Fibroblast of skin of scalp (primary cell): ENCODE measurements at regions not wholly inside any gene's neighbourhood (a gene's known extent, or its start where the extent isn't known, plus 50 kb on each side); places are given as distances from the start of the nearest gene placed in this dataset.

Experiments
- DNase-seq: peaks from one replicate; pipeline ENCODE4 v3.0.0-alpha.2; 2013

DNA sequence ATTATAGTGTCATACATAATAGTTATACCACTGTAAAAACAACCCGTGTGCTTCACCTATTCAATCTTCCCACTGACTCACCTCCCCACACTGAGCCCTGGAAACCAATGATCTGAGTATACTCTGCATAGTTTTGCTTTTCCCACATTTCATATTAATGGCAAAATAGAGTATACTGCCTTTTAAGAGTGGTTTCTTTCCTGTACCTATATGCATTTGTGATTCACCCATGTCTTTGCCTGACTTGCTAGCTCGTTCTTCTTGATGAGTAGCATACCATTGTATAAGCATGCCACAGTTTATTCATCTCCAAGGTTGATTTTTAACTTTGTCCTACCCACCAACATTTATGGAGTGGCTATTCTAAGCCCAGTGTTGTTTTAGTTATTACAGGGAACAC, 686.4 kb downstream of the PLCL1 start:
- DNase-seq = no peak

DNA sequence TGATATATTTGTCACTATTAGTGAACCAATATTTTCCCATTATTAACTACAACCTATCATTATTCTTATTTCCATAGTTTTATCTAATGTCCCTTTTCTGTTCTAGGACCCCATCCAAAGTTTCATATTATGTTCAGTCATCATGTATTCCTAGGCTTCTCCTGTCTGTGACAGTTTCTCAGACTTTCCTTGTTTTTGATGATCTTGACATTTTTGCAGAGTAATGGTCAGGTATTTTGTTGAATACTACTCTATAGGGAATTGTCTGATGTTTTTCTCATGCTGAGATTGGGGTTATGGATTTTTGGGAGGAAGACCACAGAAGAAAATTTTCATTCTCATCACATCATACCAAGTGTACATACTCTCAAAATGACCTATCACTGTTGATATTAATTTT, 684.6 kb downstream of the PLCL1 start:
- no peak for DNase-seq

DNA sequence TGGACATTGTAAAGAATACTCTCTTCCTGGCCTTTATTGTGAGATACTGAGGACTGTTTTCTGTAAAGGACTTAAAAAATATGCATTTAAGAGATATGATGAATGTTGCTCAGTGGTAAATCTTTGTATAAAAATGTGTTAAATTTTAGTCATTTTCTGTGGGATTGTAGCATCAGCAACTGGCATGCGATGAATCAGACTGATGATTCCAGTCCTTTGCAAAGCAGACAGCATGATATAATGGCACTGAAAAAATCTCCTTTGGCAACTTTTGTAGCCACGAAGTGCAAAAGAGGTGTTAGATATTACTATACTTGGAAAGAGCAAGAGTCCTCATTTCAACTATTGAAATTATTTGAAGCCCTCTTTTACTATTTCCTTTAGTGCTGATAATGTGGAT, 678.7 kb downstream of the PLCL1 start:
- DNase-seq = peak; percentile 67

DNA sequence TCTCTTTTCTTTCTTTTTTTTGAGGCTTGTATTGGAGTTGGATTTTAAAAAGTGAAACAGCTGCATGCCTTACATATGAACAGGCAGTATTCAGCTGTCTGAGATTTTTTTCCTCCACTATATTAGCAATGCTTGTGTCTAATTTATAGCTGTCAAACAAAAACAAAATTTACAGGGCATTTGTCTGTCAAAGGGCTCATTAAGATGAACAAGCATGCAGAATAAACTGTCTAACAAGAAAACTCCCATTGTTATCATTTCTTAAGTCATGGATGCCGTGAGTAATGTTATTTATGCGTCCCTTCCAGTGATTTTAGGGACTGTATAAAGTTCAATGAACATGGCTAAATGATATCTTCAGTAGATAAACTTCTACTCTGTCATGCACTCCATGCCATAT, 674.7 kb downstream of the PLCL1 start:
- peak; percentile 9 for DNase-seq

DNA sequence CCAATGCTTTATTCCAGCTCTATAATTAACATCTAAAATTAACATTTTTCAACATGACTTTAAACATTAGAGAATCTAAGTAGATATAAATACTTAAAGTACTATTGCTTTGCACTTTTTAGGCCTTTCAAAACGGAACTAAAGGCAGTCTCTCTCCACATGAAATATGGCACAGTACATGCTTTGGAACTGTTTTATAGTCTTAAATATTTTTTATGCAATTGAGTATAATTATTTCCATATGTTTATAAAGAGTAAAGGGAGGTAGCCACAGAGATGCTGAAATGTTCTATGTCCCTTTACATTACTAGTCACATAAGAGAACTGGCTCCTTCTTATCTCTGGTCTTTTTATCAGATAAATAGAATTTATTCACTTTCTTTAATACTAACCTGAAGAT, 674.0 kb downstream of the PLCL1 start:
- peak; percentile 7 for DNase-seq

DNA sequence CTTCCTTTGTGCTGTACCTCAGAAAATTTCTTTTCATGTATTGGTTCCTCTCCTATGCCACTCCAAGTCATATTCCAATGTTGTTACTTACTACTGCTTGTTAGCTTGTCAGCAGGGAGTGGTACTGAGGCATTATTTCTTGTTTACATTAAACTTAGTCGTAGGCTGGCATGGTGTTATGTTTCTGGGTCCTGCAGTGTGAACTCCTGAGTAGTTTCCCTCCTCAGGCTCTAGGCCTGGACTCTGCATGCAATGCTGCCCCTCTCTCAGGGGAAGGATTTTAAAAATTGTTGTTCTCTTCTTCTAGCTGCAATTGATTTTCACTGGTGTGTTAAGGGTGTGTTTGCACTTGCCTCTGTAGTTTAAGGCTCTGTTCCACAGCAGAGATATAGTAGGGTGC, 671.6 kb downstream of the PLCL1 start:
- no peak for DNase-seq

DNA sequence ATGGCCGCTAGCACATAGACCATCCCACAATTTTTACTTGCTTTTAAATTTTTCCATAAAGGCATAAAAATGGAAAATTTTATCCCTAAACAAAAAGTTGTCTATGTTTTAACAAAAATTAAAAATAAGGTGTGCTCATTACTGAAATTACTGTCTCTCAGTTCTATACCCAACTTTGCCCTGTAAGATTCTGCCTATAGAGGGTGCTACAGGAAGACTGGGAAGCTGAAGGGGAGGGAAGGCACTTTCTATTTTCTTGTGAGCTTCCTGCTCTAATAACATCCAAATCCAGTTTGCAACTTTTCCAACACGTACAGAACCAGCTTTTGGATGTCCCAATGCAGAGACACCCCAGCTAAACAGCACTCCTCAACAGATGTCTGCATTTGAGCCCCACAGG, 666.9 kb downstream of the PLCL1 start:
- DNase-seq = no peak

DNA sequence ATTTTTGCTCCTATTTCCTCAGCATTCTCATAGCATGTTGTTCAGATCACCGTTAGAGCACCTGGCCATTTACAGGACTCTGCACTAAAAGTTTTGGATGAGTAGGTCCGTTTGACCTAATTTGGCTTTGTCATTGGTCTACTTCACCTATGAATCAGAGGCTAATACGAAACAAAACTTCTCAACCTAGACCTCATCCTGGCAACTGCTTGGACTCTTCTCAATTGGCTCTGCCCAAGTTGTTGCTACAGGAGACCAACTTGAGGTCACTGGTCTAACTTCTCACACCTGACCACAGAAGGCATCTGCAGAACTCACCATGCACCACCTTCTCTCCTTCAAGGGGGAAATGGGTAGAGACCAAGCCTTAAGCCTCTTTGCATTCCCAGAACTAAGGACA, 663.7 kb downstream of the PLCL1 start:
- DNase-seq = no peak

DNA sequence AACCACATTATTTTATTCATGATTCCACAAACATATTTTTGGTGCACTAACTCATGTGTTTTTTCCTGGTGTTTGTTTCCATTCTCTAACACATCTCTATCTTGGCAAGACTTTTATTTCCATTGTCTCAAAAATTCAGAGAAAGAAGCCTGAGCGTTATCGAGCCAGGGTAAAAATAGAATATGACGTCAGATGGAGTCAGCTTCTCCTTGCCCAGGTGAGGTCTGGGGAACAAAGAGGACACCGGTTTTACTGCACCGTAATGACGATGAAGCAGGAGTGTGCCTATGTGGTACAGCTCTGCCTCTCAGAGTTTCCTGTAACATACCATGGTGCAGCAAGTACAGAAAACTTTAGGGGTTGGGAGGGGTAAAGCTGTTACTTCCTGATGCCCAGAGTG, 661.6 kb downstream of the PLCL1 start:
- no peak for DNase-seq

DNA sequence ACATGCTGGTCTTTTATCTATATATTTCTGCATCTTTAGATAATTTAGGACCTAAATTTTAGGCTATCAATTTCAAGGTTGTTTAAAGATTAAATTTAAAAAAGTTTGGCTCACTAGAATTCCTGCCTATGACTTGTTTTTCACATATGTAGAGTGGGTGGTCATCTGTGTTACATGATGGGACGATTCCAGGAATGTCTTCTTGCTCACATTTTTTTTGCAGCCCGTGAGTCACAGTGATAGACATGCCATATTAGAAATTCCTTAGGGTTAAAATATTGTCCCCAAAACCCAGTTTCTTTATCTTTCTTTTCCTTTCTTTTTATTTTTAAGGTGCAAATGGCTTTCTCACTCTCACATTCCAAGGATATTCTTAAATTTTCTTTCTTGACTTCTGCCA, 652.0 kb downstream of the PLCL1 start:
- peak; percentile 69 for DNase-seq

DNA sequence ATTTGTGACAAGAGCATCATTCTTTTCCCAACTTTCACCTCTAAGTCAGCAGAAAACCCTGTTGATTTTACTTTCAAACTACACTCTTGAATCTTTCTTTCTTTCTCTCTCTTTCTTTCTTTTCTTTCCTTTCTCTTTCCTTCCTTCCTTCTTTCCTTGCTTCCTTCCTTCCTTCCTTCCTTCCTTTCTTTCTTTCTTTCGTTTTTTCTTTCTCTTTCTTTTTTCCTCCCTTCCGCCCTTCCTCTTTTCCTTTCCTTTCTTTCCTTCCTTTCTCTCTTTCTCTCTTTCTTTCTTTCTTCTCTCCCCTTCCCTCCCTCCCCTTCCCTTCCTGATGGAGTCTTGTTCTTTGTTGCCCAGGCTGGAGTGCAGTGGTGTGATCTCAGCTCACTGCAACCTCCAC, 649.5 kb downstream of the PLCL1 start:
- DNase-seq = no peak

DNA sequence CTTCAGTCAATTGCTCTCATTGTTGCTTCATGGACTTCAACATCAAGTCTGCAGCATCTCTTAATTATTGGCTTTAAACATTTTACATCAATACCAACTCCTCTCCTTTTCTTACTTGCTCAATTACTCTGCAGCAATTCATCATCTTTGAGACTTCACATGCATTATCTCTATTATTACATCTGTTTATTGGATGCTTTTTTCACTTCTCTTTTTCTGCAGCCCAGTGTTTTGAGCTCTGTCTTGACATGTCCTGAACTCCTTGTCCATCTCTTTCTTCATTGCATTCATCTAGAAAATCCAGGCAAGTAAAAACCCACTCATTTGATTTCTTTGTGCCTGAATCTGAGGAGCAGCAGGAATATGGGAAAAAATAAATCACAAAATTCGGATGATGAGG, 647.9 kb downstream of the PLCL1 start:
- DNase-seq = no peak

DNA sequence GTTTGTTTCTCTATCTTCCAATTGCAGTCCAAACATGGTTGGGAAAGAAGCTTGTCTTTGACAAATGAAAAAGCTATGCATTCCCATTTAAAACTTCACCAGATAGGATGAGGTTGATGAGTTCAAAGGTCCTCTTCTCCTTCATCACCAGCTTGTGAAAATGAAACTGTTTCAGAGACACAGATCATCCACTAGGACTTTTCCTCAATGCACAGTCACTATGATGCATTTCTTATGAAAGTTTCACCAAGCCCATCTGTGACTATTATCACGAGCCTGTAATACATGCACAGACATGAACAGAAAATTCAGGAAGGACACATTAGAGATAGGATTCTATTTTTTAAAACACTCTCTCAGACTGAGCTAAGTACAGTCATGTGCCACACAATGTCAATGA, 644.4 kb downstream of the PLCL1 start:
- DNase-seq = no peak

DNA sequence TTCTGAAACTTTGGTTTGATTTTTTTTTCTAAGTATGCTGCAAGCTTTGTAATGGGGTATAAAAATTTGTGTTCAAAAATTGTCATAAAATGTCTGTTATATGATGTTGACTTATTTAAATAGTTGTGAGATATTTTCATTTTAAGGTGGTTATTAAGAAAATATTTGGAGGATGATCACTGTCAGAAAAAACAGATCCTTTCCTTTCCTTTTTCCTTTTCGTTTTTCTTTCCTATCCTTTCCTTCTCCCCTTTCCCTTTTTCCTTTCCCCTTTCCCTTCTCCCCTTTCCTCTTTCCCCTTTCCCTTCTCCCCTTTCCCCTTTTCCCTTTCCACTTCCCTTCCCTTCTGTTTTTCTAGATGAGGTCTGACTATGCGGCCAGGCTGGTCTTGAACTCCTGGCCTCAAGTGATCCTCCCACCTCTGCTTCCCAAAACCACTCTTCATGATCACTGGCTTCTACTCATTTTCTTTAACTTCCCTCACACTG, 640.5 kb downstream of the PLCL1 start:
- no peak for DNase-seq

DNA sequence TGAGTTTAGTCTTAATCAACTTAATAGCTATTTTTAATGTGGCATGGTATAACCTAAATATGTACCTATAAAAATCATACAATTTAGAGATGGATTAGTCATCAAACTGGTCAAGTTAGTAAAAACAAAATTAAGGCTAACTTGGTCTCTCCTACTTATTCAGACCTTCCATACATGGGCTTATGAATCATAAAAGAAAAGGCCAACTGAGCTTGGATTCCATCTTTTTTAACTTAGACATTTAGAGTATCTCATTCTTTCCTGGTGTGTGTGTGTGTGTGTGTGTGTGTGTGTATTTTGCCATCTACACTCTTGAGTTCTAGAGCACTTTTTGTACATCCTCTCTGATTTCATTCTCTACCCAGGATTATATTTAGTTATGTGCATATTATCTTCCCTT, 637.5 kb downstream of the PLCL1 start:
- peak; percentile 64 for DNase-seq

DNA sequence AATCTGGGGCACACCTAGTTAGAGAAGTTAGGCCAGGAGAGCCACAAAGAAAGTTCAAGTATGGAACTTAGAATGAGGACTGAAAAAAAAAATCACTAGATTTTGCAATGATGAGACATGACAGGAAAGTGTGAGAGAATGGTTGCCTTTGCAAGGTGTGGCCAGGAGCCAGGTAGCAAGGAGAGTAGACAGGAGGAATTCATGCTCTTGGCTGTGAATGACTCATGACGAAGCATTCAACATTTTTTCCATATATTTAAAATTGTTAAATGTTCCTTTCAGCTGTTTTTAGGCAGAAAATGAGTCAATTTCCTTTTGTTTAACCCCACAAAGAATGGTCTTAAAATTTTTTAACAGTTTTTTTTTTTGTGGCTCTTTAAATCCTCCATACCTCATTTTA, 636.9 kb downstream of the PLCL1 start:
- peak; percentile 33 for DNase-seq

DNA sequence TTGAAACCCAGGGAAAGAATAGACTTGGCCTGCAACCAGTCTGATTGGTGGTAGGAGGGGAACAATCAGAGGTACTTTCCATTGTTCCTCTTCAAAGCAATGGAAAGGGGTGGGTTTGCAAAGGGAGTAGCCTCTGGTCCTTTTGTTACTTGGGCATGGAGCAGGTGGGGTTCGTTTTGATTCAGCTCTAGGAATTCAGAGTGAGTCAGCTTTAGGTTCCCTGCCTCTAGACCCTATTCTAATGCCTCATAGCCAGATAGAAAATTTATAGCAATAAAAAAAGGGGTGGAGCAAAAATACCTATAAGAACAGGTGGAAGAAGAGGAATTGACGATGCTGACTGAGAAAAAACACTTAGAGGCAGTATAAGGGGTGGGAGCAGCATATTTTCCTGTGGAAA, 636.4 kb downstream of the PLCL1 start:
- DNase-seq = no peak

DNA sequence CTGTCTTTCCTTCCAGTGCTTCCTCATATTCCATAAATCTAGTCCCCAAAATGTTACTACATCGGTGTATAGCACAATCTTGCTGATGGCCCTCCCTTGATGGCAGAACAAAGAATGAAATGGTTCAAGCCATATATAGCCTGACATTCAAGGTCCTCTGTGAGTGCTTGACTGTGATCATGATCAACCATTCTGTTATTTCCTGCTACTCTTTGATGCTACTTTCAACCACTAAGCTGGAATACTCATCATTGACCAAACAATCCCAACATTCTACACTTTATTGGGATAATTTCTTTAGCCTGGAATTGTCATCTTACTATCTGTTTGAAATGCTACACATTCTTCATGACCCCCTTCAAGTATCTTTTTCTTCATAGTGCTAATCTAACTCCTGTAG, 633.9 kb downstream of the PLCL1 start:
- DNase-seq = peak; percentile 39

DNA sequence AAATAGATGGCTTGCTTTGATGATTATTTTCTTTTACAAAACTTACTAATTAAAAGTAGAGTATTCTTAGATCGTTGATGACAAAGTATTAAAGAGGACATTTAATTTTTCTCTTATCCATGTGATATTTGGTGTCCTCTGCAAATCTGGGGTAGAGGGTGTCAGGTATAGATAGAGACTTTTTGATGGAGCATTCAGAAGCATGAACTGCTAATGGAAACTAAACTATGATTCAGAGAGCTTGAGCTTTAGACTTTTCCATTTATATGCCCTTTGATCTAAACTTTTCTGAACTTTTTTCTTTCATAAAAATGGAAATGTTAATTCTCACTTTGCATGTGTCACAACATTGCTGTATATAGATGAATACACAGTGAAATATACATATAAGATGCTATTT, 619.7 kb downstream of the PLCL1 start:
- no peak for DNase-seq

DNA sequence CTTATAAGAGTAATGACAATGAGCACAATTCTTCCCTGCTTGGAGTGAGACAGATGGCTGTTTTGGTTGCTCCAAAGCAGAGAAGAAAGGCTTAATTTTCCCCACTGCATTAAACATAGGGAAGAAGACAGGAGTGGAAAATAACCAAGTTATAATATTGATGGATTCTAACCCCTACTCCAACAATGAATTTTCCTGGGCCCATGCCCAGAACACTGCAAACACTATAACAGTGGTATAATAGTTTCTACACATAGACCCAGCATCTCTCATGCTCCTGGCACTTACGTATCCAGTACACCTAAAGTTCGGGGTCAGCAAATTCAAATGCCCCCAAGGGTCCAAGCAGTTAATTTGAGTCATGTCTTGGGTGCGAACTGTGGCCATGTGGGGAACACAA, 613.4 kb downstream of the PLCL1 start:
- DNase-seq = no peak

DNA sequence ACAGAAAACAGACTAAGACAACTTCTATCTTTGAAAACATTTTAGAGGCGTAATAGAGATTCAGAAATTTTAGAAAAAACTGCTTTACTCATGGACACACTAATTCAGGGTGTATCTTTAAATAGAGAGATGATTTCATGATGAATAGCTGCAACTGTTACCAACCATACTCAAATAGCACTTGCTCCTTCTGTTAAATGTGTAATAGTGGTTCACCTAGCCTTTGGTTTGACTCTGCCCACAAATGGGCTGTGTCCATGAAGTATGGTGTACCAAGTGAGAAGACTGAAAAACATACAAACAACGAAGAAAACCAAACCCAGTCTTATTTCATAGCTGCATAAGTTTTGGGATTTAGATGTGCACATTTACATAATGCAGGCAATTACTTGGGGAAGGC, 610.6 kb downstream of the PLCL1 start:
- no peak for DNase-seq

DNA sequence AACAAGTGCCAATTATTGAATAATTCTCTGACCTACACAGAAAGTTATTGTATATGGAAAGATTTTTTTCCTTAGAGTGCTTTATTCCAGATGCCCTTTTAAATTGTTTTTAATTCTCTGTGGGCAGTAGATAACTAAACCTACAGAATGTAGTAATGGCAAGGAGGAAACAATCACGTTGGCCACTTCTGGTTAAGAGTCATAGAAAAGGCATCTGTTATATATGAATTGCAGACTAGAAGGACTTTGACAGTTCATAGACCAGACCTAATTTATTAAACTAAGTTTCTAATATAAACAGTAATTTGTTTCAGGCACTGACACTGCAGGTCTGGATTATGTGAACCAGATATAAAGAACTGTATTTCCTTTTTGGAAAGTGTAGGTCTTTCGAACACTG, 607.5 kb downstream of the PLCL1 start:
- no peak for DNase-seq

DNA sequence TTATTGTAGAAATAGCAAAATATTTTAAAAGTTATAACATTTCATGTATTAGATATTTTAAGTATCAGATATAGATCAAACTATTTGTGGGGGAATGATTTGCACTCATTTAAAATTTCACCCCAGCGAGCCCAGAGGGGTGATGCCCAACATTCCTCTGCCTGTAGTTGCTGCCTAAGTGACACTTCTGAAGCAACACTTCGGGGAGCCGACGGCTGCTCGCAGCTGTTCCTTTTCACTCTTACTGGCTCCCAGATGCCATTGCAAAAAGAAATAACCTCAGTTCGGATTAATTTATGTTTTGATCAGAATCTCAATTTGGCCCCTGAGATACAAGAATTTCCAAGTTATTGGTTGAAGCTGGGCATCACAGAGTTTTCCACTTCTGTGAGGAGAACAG, 603.8 kb downstream of the PLCL1 start:
- DNase-seq = no peak

DNA sequence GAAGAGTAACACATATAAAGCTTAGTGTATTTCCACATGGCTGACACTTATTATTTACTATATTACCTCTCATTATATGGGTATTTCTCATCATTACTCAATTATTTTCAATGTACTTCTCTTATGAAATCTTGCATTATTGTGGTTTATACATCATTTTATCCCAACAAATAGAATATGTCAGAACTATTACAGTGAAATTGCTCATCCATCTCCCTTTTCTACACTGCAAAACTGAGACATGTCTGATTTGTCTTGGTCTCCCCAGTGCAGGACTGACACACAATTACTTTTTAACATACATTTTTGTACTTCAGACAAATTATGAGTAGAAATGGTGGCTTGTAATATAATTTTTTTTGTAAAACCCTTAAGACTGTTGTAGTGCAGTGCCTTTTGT, 600.9 kb downstream of the PLCL1 start:
- peak; percentile 15 for DNase-seq

DNA sequence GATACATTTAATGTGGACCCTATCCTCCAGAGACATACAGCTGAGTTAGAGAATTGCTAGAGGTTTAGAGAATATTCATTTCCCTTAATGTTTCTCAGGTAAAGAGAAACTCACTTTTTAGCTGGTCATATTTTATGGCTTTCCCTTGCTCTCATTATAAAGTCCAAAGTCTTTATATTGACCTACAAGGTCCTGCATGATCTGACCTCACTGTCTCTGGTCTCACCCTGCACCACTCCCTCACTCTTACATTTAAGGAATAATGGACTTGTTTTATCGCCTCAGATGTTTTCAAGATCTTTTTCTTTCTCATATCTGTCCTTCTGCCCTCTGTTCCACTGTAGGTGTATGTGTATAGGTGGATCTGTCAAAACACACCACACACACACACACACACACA, 597.3 kb downstream of the PLCL1 start:
- DNase-seq = no peak

DNA sequence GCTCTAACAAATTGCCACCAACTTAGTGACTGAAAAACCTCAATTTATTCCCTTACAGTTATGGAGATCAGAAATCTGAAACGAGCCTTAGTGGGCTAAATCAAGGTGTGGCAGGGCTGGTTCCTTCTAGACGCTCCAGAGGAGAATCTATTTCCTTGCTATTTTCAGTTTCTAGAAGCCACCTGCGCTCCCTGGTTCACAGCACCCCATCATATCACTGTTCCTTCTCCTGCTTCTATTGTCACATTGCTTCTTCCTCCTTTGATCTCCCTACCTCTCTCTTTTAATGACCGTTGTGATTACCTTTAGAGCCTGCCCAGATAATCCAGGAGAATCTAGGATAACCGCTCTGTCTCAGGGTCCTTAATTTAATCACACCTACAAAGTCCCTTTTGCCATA, 596.6 kb downstream of the PLCL1 start:
- no peak for DNase-seq
